ENCODE measurements at regions not wholly inside any gene's neighbourhood (a gene's known extent, or its start where the extent isn't known, plus 50 kb on each side); places are given as distances from the start of the nearest gene placed in this dataset.

- CTCF ChIA-PET: interaction anchor here (1.1 kb wide), 1 partner anchor 1163 kb away, joined by 3 read pairs; no protein-coding TSS in a partner anchor
- POLR2A ChIA-PET: no interaction called here
- H3K36me3 Mint-ChIP-seq (ENCODE audit: insufficient read depth, unreplicated experiment): no peaks in the 10 kb centered on the region
- intact Hi-C loops (cut with micrococcal nuclease): loop anchor here (5.0 kb wide), 1 partner anchor 674 kb away; the partner anchor contains the start of gene MLLT3
- TF ChIP-seq CTCF (IDR thresholded peaks at IDR 0.05; ENCODE audit: unreplicated experiment): no peak
- BruUV-seq (replicated peaks): no TSS peak
- no peak overlapping the region for H3K4me3 Mint-ChIP-seq (ENCODE audit: unreplicated experiment)
- no peak for DNase-seq (ENCODE audit: unreplicated experiment)
- no peak overlapping the region for H3K27ac Mint-ChIP-seq (ENCODE audit: low read depth, unreplicated experiment)
- peaks cover 16% of the 10 kb centered on the region for H3K27me3 Mint-ChIP-seq (ENCODE audit: insufficient read depth, unreplicated experiment)
- no peaks in the 10 kb centered on the region for H3K4me1 Mint-ChIP-seq (ENCODE audit: insufficient read depth, unreplicated experiment)
- H3K9me3 Mint-ChIP-seq (ENCODE audit: unreplicated experiment): no peaks in the 10 kb centered on the region
Observed at GRCh38 chr9:19947996-19948395, 159.2 kb upstream of the SLC24A2 start.

GRCh38 chr9:19946441-19947109 is 157.7 kb upstream of the SLC24A2 start:
- no TSS peak for BruUV-seq (replicated peaks)
- no peaks in the 10 kb centered on the region for H3K9me3 Mint-ChIP-seq (ENCODE audit: unreplicated experiment)
- peak; percentile 11 for DNase-seq (ENCODE audit: unreplicated experiment)
- H3K4me1 Mint-ChIP-seq (ENCODE audit: insufficient read depth, unreplicated experiment): no peaks in the 10 kb centered on the region
- H3K4me3 Mint-ChIP-seq (ENCODE audit: unreplicated experiment): no peak overlapping the region
- peak; percentile 28 for TF ChIP-seq CTCF (IDR thresholded peaks at IDR 0.05; ENCODE audit: unreplicated experiment)
- CTCF ChIA-PET: interaction anchor here (0.6 to 2.3 kb wide), 24 partner anchors 9 to 995 kb away, joined by 3 to 15 read pairs (median 4); no protein-coding TSS in a partner anchor
- POLR2A ChIA-PET: no interaction called here
- H3K27me3 Mint-ChIP-seq (ENCODE audit: insufficient read depth, unreplicated experiment): peaks cover 16% of the 10 kb centered on the region
- no peak overlapping the region for H3K27ac Mint-ChIP-seq (ENCODE audit: low read depth, unreplicated experiment)
- H3K36me3 Mint-ChIP-seq (ENCODE audit: insufficient read depth, unreplicated experiment): no peaks in the 10 kb centered on the region
- intact Hi-C loops (cut with micrococcal nuclease): loop anchor here (1.0 to 5.0 kb wide), 2 partner anchors 410 to 676 kb away; partner anchors contain the start of gene MLLT3

GRCh38 chr9:19941874-19942273 is 153.0 kb upstream of the SLC24A2 start:
- peaks cover 16% of the 10 kb centered on the region for H3K27me3 Mint-ChIP-seq (ENCODE audit: insufficient read depth, unreplicated experiment)
- POLR2A ChIA-PET: no interaction called here
- no peaks in the 10 kb centered on the region for H3K9me3 Mint-ChIP-seq (ENCODE audit: unreplicated experiment)
- no TSS peak for BruUV-seq (replicated peaks)
- H3K4me1 Mint-ChIP-seq (ENCODE audit: insufficient read depth, unreplicated experiment): no peaks in the 10 kb centered on the region
- no peak overlapping the region for H3K27ac Mint-ChIP-seq (ENCODE audit: low read depth, unreplicated experiment)
- no peaks in the 10 kb centered on the region for H3K36me3 Mint-ChIP-seq (ENCODE audit: insufficient read depth, unreplicated experiment)
- TF ChIP-seq CTCF (IDR thresholded peaks at IDR 0.05; ENCODE audit: unreplicated experiment): no peak
- intact Hi-C loops (cut with micrococcal nuclease): no loop called here
- H3K4me3 Mint-ChIP-seq (ENCODE audit: unreplicated experiment): no peak overlapping the region
- CTCF ChIA-PET: no interaction called here
- DNase-seq (ENCODE audit: unreplicated experiment): no peak

GRCh38 chr9:19940811-19941535 is 152.1 kb upstream of the SLC24A2 start:
- intact Hi-C loops (cut with micrococcal nuclease): no loop called here
- POLR2A ChIA-PET: no interaction called here
- H3K36me3 Mint-ChIP-seq (ENCODE audit: insufficient read depth, unreplicated experiment): no peaks in the 10 kb centered on the region
- H3K27me3 Mint-ChIP-seq (ENCODE audit: insufficient read depth, unreplicated experiment): peaks cover 16% of the 10 kb centered on the region
- H3K27ac Mint-ChIP-seq (ENCODE audit: low read depth, unreplicated experiment): no peak overlapping the region
- H3K4me3 Mint-ChIP-seq (ENCODE audit: unreplicated experiment): no peak overlapping the region
- H3K4me1 Mint-ChIP-seq (ENCODE audit: insufficient read depth, unreplicated experiment): no peaks in the 10 kb centered on the region
- H3K9me3 Mint-ChIP-seq (ENCODE audit: unreplicated experiment): no peaks in the 10 kb centered on the region
- no peak for TF ChIP-seq CTCF (IDR thresholded peaks at IDR 0.05; ENCODE audit: unreplicated experiment)
- no peak for DNase-seq (ENCODE audit: unreplicated experiment)
- CTCF ChIA-PET: no interaction called here
- BruUV-seq (replicated peaks): no TSS peak

All from MCF 10A (cell line).